Activated CD4-positive, alpha-beta T cell treated with anti-CD3 and anti-CD28 coated beads, Interleukin-2, amount 10 ng/mL, durations not matched to agents 7 days and 5 days (primary cell): ENCODE measurements at regions not wholly inside any gene's neighbourhood (a gene's known extent, or its start where the extent isn't known, plus 50 kb on each side); places are given as distances from the start of the nearest gene placed in this dataset.

Experiments
- CTCF ChIA-PET: fragments of 350-600 bp; sonication (Branson Sonifier 250); formaldehyde crosslinking; loops from one replicate; lab custom pipeline; 2021; ENCODE audit warnings: antibody characterized with exemption; lab: Charles Lee
- POLR2A ChIA-PET: fragments of 350-600 bp; sonication (Branson Sonifier 250); formaldehyde crosslinking; loops from one replicate; lab custom pipeline; 2021; ENCODE audit warnings: antibody characterized with exemption; lab: Charles Lee
- DNase-seq: peaks from one replicate; pipeline ENCODE4 v3.0.0-alpha.2; 2020
- H3K27ac Mint-ChIP-seq: one replicate; pipeline ENCODE4 v1.8.0; 2021; ENCODE audit warnings: mild to moderate bottlenecking, moderate library complexity, mixed read lengths
- H3K27me3 Mint-ChIP-seq: one replicate; pipeline ENCODE4 v1.8.0; 2021; ENCODE audit warnings: mixed read lengths
- H3K36me3 Mint-ChIP-seq: one replicate; pipeline ENCODE4 v1.8.0; 2021; ENCODE audit warnings: low read depth, mixed read lengths
- H3K4me1 Mint-ChIP-seq: one replicate; pipeline ENCODE4 v1.8.0; 2021; ENCODE audit warnings: mixed read lengths
- H3K4me3 Mint-ChIP-seq: one replicate; pipeline ENCODE4 v1.8.0; 2021; ENCODE audit warnings: mild to moderate bottlenecking, moderate library complexity, mixed read lengths
- H3K9me3 Mint-ChIP-seq: one replicate; pipeline ENCODE4 v1.8.0; 2021; ENCODE audit warnings: mixed read lengths

DNA sequence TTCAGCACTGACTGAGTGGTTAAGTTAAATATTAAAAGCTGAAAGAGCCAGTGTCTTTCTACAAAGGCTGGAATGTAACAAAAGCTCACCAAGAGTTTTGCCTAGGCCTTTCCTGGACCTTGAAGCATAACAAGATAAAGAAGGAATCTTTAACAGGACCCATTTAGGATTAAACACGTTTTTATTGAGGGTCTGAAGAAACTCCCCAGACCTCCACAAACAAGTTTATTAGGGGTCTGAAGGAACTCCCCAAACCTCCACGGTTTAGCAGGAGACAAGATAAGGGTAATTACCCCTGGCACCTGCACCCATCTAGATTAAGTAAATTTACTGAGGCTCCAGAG lies 104.0 kb downstream of the ACAA2 start:
- DNase-seq = no peak
- Mint-ChIP-seq H3K4me1 (no peaks in the 10 kb centered on the region), H3K36me3 (no peaks in the 10 kb centered on the region), H3K27ac (no peak overlapping the region), H3K27me3 (peaks cover 23% of the 10 kb centered on the region), H3K9me3 (no peaks in the 10 kb centered on the region), H3K4me3 (no peak overlapping the region)
- CTCF ChIA-PET = no interaction called here
- POLR2A ChIA-PET = no interaction called here

DNA sequence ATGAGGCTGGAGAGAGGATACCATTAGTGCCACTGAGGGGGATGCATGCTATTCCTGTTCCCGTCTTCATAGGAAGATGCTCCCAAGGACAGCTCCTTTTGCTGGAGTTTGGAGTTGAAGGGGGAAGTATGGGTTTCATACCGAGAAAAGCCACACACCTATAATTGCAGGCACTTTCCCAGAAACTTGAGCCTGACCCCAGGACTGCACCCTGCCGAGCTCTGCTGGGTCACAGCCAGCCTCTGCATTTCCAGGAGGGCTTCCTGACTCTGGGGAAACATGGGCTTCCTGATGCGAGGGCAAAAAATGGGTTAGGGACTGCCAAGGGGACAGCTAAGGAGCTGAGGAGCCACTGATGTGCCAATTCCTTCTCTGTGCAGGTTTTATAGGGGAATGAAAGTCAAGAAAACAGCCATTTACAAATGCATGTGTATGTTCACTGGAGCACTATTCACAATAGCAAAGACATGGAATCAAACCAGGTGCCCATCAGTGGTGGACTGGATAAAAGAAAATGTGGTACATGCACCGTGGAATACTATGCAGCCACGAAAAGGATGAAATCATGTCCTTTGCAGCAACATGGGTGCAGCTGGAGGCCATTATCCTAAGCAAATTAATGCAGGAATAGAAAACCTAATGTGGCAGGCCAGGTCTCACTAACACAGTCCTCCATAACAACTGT lies 104.5 kb downstream of the ACAA2 start:
- CTCF ChIA-PET = no interaction called here
- Mint-ChIP-seq H3K27me3 (peaks cover 23% of the 10 kb centered on the region), H3K4me3 (no peak overlapping the region), H3K9me3 (no peaks in the 10 kb centered on the region), H3K4me1 (no peaks in the 10 kb centered on the region), H3K27ac (no peak overlapping the region), H3K36me3 (no peaks in the 10 kb centered on the region)
- POLR2A ChIA-PET = no interaction called here
- no peak for DNase-seq

DNA sequence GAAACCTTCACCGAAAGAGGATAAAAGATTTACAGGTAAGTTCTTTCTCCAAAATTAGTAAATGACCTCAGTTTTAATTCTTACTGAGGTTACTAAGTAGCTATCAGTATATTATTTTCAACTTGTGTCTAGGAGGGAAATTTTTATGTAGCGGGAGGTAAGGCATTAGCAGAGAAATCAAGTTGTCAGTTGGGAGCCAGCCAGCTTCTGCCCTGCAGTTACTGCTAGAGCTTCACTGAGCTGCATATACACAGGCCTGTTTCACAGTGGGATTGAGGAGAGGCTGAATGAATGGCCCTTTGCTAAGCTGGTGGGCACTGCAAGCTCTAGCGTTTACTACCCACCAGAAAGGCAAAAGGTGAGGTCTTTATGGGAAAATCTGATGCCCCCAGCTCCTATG lies 105.7 kb downstream of the ACAA2 start:
- ChIA-PET POLR2A (no interaction called here), CTCF (no interaction called here)
- Mint-ChIP-seq H3K4me3 (no peak overlapping the region), H3K27me3 (peaks cover 13% of the 10 kb centered on the region), H3K36me3 (no peaks in the 10 kb centered on the region), H3K27ac (no peak overlapping the region), H3K4me1 (no peaks in the 10 kb centered on the region), H3K9me3 (no peaks in the 10 kb centered on the region)
- DNase-seq = no peak

DNA sequence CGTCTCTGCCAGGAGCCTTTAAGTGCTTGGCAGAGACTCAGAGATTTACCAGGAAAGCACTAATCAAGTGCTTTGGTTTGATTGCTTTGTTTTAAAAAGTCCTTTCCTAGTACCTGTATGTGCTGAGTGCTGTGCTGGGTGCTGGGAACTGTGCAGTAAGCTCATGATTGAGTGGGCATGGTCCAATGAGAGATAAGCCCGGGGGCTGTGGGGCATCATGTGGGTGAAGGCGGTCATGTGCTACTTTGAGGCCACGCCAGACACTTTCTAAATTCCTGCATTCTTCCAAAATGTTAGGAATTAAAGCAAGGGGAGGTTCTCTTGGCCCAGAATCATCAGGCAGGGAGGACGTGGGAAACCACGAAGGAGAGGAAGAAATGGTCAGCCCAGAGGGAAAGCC lies 109.0 kb downstream of the ACAA2 start:
- no peak overlapping the region for H3K27ac Mint-ChIP-seq
- H3K9me3 Mint-ChIP-seq = no peaks in the 10 kb centered on the region
- no peak overlapping the region for H3K4me3 Mint-ChIP-seq
- no peaks in the 10 kb centered on the region for H3K36me3 Mint-ChIP-seq
- DNase-seq = no peak
- CTCF ChIA-PET = no interaction called here
- POLR2A ChIA-PET = no interaction called here
- H3K4me1 Mint-ChIP-seq = no peaks in the 10 kb centered on the region
- H3K27me3 Mint-ChIP-seq = no peaks in the 10 kb centered on the region

DNA sequence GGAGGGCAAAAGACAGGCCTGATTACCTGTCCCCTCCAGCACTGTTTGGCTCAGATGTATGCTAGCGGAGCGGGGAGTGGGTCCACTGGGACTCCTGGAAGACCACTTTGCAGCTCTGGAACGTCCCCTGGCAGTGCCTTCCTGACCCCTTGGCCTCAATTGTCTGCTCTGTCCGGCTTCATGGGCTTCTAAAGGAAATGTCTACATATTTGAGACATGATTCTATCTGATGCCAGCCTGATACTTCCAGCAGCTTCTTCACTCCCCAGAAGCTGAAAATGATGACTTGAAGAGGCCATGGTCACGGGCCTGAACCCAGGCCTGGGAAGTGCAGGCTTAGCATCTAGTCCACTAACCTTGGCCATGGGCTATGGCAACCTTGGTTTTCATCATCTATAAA lies 112.1 kb downstream of the ACAA2 start:
- ChIA-PET CTCF (interaction anchor here (0.8 kb wide), 1 partner anchor 11 kb away, joined by 3 read pairs; no protein-coding TSS in a partner anchor), POLR2A (no interaction called here)
- Mint-ChIP-seq H3K27ac (no peak overlapping the region), H3K4me3 (no peak overlapping the region), H3K9me3 (no peaks in the 10 kb centered on the region), H3K36me3 (no peaks in the 10 kb centered on the region), H3K27me3 (no peaks in the 10 kb centered on the region), H3K4me1 (no peaks in the 10 kb centered on the region)
- DNase-seq = no peak

DNA sequence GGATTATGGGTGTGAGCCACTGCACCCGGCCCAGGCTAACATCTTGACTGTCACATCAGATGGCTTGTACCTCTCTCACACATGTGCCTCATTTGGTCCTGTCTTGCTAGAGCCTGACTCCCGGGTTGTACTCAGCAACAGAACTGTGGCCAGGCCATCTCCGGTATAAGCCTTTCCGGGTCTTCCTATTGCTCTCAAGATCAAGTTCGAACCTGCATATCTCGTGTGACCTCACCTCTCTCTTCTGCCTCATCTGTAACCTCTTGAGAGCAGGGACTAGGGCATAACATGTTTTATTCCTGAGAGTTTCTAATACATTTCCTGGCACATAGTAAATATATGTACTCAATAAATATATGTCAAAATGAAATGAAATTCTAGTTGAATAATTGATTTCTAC lies 114.0 kb downstream of the ACAA2 start:
- no peak for DNase-seq
- H3K27me3 Mint-ChIP-seq = no peaks in the 10 kb centered on the region
- no peaks in the 10 kb centered on the region for H3K36me3 Mint-ChIP-seq
- H3K27ac Mint-ChIP-seq = no peak overlapping the region
- CTCF ChIA-PET = no interaction called here
- POLR2A ChIA-PET = no interaction called here
- no peaks in the 10 kb centered on the region for H3K9me3 Mint-ChIP-seq
- H3K4me3 Mint-ChIP-seq = no peak overlapping the region
- H3K4me1 Mint-ChIP-seq = no peaks in the 10 kb centered on the region

DNA sequence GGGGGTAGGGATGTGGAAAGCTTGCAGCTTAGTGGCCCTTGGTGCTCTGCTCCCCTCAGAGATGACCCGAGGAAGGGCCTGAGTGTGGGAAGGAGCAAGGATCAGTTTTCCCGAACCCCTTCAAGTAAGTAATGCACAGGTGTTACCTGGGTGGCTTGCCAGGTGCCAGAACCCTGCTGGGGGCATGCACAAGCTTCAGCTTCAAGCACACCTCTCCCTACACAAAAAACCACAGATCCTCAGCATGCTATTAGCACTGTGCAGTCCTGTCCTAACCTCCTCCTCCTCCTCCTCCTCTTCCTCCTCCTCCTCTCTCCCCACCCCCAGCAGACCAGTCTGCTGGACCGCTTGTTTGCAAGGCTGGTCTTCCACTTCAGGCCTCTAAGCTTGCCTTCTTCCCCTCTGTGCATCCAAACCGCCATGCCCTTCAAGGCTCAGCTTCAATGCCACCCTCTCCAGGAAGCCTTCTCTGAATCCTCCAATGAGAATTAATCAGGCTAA lies 114.8 kb downstream of the ACAA2 start:
- Mint-ChIP-seq H3K4me3 (no peak overlapping the region), H3K36me3 (no peaks in the 10 kb centered on the region), H3K27ac (no peak overlapping the region), H3K27me3 (no peaks in the 10 kb centered on the region), H3K9me3 (no peaks in the 10 kb centered on the region), H3K4me1 (no peaks in the 10 kb centered on the region)
- no peak for DNase-seq
- POLR2A ChIA-PET = no interaction called here
- CTCF ChIA-PET = interaction anchor here (0.7 kb wide), 1 partner anchor 1282 kb away, joined by 3 read pairs; no protein-coding TSS in a partner anchor

DNA sequence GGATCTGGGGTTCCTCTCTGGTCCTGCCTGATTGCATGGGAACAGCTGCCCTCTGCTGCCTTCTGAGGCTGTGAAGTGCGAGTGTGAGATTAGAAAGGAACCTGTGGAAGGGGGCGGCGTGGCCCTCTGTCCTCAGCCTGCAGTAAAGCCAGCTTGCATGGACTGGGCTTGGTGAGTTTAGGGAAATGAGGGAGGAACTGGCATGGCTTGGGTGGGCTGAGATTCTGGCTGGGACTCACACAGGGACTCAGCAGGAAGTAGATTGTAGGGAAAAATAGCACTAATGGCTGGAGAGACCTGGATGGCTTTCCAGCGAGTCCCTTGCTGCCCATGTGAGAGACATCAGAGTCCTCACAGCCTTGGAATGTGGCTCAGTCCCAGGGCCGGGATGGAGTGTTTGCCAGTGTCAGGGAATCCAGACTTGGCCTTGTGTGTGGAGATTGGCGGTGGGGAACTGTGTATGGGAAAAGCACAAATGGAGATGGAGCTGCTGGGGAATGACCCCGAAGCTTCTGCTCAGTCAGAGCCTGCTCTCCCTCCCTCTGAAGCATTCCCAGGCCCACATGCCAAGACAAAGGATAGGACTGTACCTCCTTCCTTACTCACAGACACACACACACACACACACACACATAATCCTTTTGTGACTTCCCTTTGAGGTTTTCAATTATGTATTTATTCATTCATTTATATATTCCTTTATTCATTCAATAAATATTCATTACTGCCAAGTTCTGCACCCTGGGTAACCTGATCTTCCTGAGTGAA lies 115.4 kb downstream of the ACAA2 start:
- H3K4me3 Mint-ChIP-seq = no peak overlapping the region
- CTCF ChIA-PET = interaction anchor here (0.7 kb wide), 1 partner anchor 1281 kb away, joined by 3 read pairs; no protein-coding TSS in a partner anchor
- POLR2A ChIA-PET = no interaction called here
- no peak for DNase-seq
- no peaks in the 10 kb centered on the region for H3K9me3 Mint-ChIP-seq
- no peaks in the 10 kb centered on the region for H3K27me3 Mint-ChIP-seq
- no peaks in the 10 kb centered on the region for H3K4me1 Mint-ChIP-seq
- no peak overlapping the region for H3K27ac Mint-ChIP-seq
- H3K36me3 Mint-ChIP-seq = no peaks in the 10 kb centered on the region

DNA sequence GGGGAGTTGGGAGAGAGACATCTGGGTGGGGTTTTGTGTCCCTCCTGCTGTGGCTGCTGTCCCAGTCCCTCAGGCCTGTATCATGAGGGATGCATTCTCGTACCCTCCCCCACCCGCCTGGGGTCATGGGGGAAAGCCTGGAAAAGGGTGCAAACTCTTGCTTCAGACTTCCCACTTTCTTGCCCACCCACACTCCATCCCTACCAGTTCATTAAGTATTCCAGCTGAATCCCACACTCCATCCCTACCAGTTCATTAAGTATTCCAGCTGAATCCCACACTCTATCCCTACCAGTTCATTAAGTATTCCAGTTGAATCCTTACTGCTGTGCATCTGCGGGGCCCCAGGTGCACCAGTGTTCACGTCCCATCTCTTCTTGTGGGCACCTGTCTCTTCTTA lies 116.3 kb downstream of the ACAA2 start:
- CTCF ChIA-PET = no interaction called here
- POLR2A ChIA-PET = no interaction called here
- Mint-ChIP-seq H3K36me3 (no peaks in the 10 kb centered on the region), H3K9me3 (no peaks in the 10 kb centered on the region), H3K4me1 (no peaks in the 10 kb centered on the region), H3K27ac (no peak overlapping the region), H3K4me3 (no peak overlapping the region), H3K27me3 (no peaks in the 10 kb centered on the region)
- no peak for DNase-seq

DNA sequence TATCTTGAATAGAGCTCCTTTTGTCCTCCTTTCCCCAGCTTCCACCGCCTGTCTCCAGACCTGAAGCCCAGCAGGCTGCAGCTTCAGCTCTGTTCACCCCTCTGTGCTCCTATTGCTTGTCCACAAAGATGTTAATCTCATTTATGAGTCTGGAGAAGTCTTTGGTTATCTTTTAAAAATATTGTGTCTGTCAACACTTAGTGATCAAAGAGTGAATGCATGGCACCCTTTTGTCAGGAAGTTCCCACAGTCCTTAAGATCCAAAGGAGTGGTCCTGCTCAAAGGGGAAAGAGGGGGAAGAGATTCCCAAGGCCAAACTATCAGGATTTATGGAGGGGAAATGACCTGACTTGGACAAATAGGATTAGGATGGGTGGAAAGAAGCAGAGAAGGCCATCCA lies 118.9 kb downstream of the ACAA2 start:
- Mint-ChIP-seq H3K27ac (no peak overlapping the region), H3K36me3 (no peaks in the 10 kb centered on the region), H3K4me1 (peaks cover 6% of the 10 kb centered on the region), H3K4me3 (no peak overlapping the region), H3K27me3 (no peaks in the 10 kb centered on the region), H3K9me3 (no peaks in the 10 kb centered on the region)
- POLR2A ChIA-PET = no interaction called here
- CTCF ChIA-PET = interaction anchor here (1.2 kb wide), 1 partner anchor 9 kb away, joined by 4 read pairs; no protein-coding TSS in a partner anchor
- DNase-seq = no peak

DNA sequence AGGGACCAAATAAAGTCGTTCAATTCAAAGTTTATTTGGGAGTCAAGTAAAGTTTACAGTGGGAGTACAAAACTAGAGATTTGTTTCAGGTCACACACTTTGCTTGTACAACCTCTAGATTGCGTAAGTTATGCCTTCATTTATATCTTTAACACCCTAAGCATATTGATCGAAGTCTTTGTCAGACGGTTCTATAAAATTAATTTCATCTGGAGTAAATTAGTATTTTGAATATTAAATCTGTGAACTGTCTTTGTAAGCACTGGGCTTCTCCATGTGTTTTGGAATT lies 119.7 kb downstream of the ACAA2 start:
- H3K4me1 Mint-ChIP-seq = peaks cover 6% of the 10 kb centered on the region
- H3K4me3 Mint-ChIP-seq = no peak overlapping the region
- ChIA-PET POLR2A (no interaction called here), CTCF (interaction anchor here (1.2 kb wide), 1 partner anchor 9 kb away, joined by 4 read pairs; no protein-coding TSS in a partner anchor)
- H3K27me3 Mint-ChIP-seq = no peaks in the 10 kb centered on the region
- DNase-seq = no peak
- no peak overlapping the region for H3K27ac Mint-ChIP-seq
- no peaks in the 10 kb centered on the region for H3K36me3 Mint-ChIP-seq
- H3K9me3 Mint-ChIP-seq = no peaks in the 10 kb centered on the region

DNA sequence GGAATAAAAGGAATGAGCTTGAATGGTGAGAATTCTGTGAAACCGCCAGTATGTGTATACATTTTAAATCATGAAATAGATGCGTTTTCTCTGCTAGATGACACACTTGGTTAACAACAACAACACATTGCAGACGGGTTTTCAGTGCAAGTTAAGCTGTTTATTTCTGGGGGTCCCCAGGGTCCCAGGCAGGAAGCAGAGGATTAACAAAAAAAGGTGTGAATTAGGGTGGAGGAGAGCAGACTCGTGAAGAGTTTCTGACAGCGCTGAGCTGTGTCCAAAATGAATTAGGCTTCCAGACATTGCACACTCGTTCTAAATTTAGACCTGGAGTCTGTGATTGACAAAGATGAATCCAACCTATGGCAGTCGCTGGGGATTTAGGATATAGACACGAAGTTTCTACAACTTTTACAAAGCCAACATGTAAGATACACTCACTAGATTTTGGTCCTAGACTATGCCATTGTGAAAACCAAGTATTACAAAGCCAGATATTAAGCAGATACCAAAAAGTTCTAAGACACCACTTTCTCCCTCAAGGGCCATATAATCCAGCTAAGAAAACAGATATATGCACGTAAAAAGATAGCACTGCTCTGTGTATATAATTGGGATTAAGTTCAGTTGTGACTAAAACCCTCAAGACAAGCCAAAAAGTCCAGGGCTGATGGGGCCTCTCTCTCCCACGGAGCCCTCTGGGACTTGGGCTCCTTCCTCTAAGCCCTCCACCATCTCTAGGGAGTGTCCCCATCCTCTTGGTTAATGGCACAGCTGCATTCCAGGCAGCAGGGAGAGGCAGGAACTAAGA lies 120.2 kb downstream of the ACAA2 start:
- H3K9me3 Mint-ChIP-seq = no peaks in the 10 kb centered on the region
- H3K27ac Mint-ChIP-seq = no peak overlapping the region
- POLR2A ChIA-PET = no interaction called here
- no peak for DNase-seq
- CTCF ChIA-PET = interaction anchor here (0.6 kb wide), 1 partner anchor 36 kb away, joined by 3 read pairs; no protein-coding TSS in a partner anchor
- H3K27me3 Mint-ChIP-seq = no peaks in the 10 kb centered on the region
- H3K4me3 Mint-ChIP-seq = no peak overlapping the region
- no peaks in the 10 kb centered on the region for H3K36me3 Mint-ChIP-seq
- H3K4me1 Mint-ChIP-seq = peaks cover 6% of the 10 kb centered on the region

DNA sequence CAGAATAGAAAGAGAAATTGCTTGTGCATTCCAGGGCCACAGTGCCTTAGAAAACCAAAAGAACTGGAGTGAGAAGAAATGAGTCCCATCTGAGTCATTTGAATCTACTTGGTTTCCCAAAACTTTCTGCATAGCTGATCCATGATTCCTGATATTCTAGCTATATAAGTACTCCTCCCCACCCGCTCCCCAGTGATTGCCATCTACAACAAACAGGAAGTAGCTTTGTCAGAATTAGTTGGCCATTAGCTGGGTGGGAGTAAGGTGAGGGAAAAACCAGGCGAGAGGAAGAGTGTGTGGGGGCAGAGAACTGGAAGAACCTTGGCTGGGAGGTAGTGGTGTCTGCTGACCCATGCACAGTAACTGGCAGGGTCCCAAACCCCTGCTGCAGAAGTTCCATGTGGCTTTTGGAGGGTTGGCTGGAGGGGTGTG lies 122.1 kb downstream of the ACAA2 start:
- H3K4me1 Mint-ChIP-seq = peaks cover 6% of the 10 kb centered on the region
- H3K9me3 Mint-ChIP-seq = no peaks in the 10 kb centered on the region
- H3K36me3 Mint-ChIP-seq = no peaks in the 10 kb centered on the region
- ChIA-PET CTCF (interaction anchor here (0.6 kb wide), 1 partner anchor 1736 kb away, joined by 3 read pairs; no protein-coding TSS in a partner anchor), POLR2A (no interaction called here)
- H3K27ac Mint-ChIP-seq = no peak overlapping the region
- DNase-seq = no peak
- H3K27me3 Mint-ChIP-seq = no peaks in the 10 kb centered on the region
- H3K4me3 Mint-ChIP-seq = no peak overlapping the region
